Testis (tissue), 2 donors: ENCODE measurements at regions not wholly inside any gene's neighbourhood (a gene's known extent, or its start where the extent isn't known, plus 50 kb on each side); places are given as distances from the start of the nearest gene placed in this dataset.

Source experiments
- CTCF ChIP-seq, 3 experiments: fragments of 450-650 bp in 2 of 3; fragments of 200-600 bp in 1 of 3; sonication (generic) in 1 of 3; IDR thresholded peaks; one replicate each; pipeline ENCODE4 v1.5.1; 2016 to 2019; ENCODE audit warnings: antibody characterized with exemption in 3 of 3, mild to moderate bottlenecking in 2 of 3, moderate library complexity in 1 of 3
- POLR2A ChIP-seq: fragments of 450-650 bp; IDR thresholded peaks from one replicate; pipeline ENCODE4 v1.6.1; 2017; ENCODE audit warnings: antibody characterized with exemption, mild to moderate bottlenecking, moderate library complexity

GRCh38 chr11:70675697-70676374, 277.5 kb downstream of the CTTN start:
- TF ChIP-seq CTCF (IDR thresholded peaks at IDR 0.05) (no peak), POLR2A (no peak)
